ENCODE measurements at regions not wholly inside any gene's neighbourhood (a gene's known extent, or its start where the extent isn't known, plus 50 kb on each side); places are given as distances from the start of the nearest gene placed in this dataset.

DNA sequence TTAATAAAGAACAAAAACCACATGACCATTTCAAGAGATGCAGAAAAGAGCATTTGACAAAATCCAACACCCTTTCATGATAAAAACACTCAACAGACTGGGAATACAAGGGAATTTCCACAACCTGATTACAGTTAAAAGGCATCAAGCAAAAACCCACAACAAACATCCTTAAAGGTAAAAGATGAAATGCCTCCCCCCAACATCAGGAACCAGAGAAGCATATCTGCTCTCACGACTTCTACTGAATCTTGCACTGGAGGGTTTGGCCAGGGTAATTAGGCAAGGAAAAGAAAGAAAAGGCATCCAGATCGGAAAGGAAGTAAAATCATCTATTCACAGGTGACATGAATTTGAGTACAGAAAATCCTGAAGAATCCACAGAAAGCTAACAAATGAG lies 59.5 kb upstream of the SFMBT2 start:
- no peak for DNase-seq (ENCODE audit: low spot score in 2 of 2)
- H3K9me3 Mint-ChIP-seq = no peaks in the 10 kb centered on the region
- H3K36me3 Mint-ChIP-seq = no peaks in the 10 kb centered on the region
- no peak overlapping the region for H3K27ac Mint-ChIP-seq
- H3K4me1 Mint-ChIP-seq = peaks cover 21% of the 10 kb centered on the region
- ATAC-seq = no peak
- H3K4me3 Mint-ChIP-seq = no peak overlapping the region

DNA sequence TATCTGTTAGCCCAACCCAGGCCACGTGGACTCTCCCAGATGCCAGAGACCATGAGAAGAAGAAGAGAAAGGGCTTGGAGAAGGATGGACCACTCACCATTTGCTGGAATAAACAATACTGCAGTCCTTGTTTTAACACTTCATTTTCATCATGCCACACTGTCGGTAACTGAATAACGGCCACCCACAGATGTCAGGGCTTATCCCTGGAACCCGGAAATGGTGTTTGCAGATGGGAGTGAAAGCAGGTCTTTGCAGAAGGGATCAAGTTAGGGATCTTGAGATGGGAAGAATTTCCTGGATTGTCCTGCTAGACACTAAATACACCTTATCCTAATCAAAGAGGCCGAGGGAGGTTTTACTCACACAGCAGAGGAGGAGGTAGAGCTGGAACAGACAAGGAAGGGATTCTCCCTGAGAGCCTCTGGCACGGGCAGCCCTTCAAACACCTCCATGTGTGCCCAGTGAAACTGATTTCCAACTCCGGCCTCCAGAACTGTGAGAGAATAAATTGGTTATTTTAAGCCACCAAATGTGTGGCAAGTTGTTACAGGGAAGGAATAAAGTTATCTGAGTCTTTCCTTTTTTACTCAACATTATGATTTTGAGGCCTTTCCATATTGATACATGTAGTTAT lies 56.3 kb upstream of the SFMBT2 start:
- Mint-ChIP-seq H3K9me3 (no peaks in the 10 kb centered on the region), H3K36me3 (no peaks in the 10 kb centered on the region), H3K4me1 (peaks cover 13% of the 10 kb centered on the region), H3K4me3 (no peak overlapping the region), H3K27ac (no peak overlapping the region)
- no peak for ATAC-seq
- DNase-seq (ENCODE audit: low spot score in 2 of 2) = no peak

DNA sequence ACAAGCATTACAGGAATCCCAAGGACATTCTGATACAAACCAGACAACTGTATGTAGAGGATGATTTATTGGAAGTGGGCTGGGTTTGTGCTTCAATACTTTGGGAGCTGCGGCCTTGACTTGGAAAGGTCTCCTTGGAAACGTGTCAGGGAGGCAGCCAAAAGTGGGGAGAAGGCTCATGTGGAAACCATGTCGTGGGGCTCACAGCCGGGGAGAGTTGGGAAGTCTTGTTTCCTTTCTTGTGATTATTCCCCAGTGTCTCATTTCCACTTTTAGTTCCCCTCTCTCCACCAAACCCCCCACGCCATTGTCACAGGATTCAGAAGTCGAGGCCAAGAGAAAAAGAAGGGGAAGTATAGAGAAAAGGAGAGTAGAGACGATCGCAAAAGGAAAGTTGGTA lies 53.9 kb upstream of the SFMBT2 start:
- DNase-seq (ENCODE audit: low spot score in 2 of 2) = no peak
- no peaks in the 10 kb centered on the region for H3K4me1 Mint-ChIP-seq
- H3K4me3 Mint-ChIP-seq = no peak overlapping the region
- H3K9me3 Mint-ChIP-seq = no peaks in the 10 kb centered on the region
- no peak overlapping the region for H3K27ac Mint-ChIP-seq
- H3K36me3 Mint-ChIP-seq = no peaks in the 10 kb centered on the region
- no peak for ATAC-seq
